GM12874 (cell line): ENCODE measurements at regions not wholly inside any gene's neighbourhood (a gene's known extent, or its start where the extent isn't known, plus 50 kb on each side); places are given as distances from the start of the nearest gene placed in this dataset.

Experiments
- TF ChIP-seq, protein P1 (sequence below): IDR thresholded peaks from 2 replicates; pipeline ENCODE4 v1.5.1; 2011; ENCODE audit warnings: low read depth, mild to moderate bottlenecking, control low read depth, low read length, moderate library complexity; ENCODE audit not compliant: insufficient read depth

DNA sequence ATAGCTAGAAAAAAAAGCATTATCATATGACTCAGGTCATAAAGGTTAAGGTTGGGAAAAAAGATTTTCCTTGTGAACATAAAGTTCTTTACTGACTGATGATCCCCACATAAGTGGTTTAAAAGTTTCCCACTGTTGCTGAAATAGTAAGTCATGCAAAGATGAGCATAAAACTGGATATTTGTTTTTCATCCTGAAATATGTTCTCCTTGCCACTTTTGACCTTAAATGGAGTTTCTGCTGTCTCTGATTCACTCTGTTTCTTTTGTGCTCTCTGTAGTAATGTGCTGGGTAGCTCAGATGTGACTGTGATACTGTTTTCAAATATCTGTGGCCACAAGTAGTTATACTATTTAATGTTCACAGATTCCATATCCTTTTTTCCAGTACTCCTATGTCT lies 162.5 kb upstream of the GAS1 start:
- TF ChIP-seq, protein P1, sequence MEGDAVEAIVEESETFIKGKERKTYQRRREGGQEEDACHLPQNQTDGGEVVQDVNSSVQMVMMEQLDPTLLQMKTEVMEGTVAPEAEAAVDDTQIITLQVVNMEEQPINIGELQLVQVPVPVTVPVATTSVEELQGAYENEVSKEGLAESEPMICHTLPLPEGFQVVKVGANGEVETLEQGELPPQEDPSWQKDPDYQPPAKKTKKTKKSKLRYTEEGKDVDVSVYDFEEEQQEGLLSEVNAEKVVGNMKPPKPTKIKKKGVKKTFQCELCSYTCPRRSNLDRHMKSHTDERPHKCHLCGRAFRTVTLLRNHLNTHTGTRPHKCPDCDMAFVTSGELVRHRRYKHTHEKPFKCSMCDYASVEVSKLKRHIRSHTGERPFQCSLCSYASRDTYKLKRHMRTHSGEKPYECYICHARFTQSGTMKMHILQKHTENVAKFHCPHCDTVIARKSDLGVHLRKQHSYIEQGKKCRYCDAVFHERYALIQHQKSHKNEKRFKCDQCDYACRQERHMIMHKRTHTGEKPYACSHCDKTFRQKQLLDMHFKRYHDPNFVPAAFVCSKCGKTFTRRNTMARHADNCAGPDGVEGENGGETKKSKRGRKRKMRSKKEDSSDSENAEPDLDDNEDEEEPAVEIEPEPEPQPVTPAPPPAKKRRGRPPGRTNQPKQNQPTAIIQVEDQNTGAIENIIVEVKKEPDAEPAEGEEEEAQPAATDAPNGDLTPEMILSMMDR: no peak

DNA sequence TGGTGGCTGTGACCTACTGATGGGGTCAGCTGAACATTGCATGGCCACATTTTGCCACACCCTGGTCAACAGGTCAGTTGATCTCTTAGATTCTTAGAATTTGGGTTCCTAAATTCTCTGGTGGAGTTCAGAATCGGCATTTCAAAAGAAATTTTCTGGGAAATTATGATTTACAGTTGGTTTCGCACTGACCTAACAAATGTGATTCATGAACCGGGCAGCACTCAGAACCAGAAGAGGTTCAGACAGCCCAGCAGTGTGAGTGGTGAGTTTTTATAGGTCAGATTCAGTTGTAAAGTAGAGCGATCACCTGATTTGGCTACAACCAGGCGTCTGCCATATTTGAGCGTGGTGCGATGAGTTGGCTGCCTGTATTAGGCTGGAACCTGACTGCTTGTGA lies 163.7 kb upstream of the GAS1 start:
- TF ChIP-seq, protein P1: no peak

DNA sequence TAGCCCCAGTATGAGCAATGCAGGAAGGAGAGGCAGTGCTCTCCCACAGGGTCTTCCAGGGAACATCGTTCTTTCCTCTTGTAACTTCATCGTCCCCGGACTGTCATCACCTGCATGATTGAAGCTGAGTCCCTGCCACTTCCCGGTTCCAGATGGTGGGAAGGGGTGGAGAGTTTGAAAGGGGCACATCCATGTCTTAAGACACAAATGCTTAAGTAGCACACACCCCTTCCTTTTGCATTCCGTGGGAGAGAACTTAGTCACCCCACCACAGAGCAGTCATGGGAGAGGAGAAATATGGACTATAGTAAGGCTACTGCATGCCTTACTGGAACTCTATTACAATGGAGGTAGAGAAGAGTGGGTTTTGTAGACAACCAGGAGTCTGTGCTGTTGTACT lies 165.3 kb upstream of the GAS1 start:
- TF ChIP-seq, protein P1: no peak

DNA sequence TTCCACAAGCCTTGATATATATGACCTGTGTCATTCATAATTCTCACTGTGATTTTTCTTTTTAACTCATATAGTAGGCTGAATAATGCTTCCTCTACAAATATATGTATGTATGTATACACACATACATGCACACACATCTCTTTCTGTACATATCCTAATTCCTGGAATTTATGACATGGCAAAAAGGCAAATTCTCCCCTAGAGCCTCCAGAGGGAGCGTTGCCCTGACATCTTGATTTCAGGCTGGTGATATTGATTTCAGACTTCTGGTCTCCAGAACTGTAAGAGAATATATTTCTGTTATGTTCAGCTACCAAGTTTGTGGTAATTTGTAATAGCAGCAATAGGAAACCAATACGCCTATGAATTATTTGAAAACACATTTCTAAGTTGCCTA lies 166.6 kb upstream of the GAS1 start:
- TF ChIP-seq, protein P1: no peak

DNA sequence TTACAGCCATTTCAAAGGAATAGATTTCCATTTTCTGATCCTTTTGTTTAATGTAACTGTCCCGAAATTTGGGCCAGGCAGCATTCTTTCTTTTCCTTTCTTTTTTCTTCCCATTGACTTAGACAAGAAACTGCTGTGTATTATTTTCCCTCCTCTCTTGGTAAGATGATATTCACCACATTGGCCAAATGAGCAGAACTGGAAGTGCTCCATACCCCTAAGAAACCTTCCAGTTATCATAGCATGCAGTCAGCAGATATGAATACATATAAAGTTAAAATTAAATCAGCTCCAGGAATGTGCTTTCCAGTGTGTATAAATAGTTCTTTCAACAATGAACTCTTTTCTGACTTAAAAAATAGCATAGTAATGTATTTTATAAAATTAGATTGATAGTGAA lies 168.5 kb upstream of the GAS1 start:
- TF ChIP-seq, protein P1: no peak

DNA sequence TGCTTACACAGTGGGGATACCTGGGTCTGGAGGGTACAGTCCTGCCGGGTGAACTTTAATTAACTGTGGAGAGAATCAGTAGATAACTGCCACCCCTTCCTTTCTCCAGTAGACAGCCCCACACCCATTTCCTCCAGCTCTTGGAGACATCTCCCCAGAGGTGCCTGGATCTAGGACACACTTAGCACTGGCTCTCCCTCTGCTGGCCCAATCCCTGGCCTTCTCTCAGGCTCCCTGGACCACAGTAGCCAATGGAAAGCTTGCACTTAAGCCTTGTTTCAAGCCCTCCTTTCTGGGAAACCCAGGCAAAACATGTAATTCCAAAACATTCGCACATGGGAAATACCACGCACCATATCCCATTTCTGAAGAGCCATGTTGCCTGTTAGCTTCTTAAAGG lies 169.2 kb upstream of the GAS1 start:
- TF ChIP-seq, protein P1: no peak

DNA sequence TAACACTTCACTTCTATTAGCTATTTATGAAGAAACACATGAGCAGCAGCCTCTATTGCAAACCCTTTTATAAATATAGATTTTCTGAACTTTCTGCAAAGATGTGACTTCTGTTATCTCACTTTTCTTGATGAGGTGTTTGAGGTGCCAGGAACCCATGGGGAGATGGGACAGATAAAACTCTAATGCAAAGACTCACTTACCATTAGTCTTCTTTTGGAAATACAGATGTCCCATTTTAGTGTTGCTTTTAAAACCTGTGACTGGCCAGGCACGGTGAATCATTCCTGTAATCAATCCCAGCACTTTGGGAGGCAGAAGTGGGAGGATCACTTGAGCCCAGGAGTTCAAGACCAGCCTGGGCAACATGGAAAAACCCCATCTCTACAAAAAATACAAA lies 171.3 kb upstream of the GAS1 start:
- TF ChIP-seq, protein P1: no peak
